GM12864 (cell line): ENCODE measurements at regions not wholly inside any gene's neighbourhood (a gene's known extent, or its start where the extent isn't known, plus 50 kb on each side); places are given as distances from the start of the nearest gene placed in this dataset.
A peak's percentile ranks its signal among the peaks of the same experiment; 100 is the strongest.
"Not testable (repeated sequence)": the region's sequence is repeated elsewhere in the genome, so short reads cannot be mapped to it uniquely, and the experiment has no call there.

Experiments used
- DNase-seq: peaks from one replicate; pipeline ENCODE4 v3.0.0-alpha.2; 2011; ENCODE audit warnings: low read depth
- H3K4me3 ChIP-seq: 2 replicates; pipeline ENCODE4 v1.5.1; 2011; ENCODE audit warnings: mild to moderate bottlenecking, low read depth, low read length, control low read depth
- CTCF ChIP-seq: IDR thresholded peaks from 2 replicates; pipeline ENCODE4 v1.5.1; 2011; ENCODE audit warnings: low read depth, mild to moderate bottlenecking, moderate library complexity, low read length, control low read depth, inconsistent platforms; ENCODE audit errors: missing control alignments

- no peak for TF ChIP-seq CTCF
- no peak for DNase-seq
Observed at GRCh38 chr14:82689948-82690347, 1156.3 kb upstream of the SEL1L start.

GRCh38 chr14:82691191-82691590 is 1157.5 kb upstream of the SEL1L start:
- DNase-seq, H3K4me3 ChIP-seq: not testable (repeated sequence)

More at GRCh38 chr14:82689948-82690347, 1156.3 kb upstream of the SEL1L start:
- no peak overlapping the region for H3K4me3 ChIP-seq

- no peak overlapping the region for H3K4me3 ChIP-seq
- no peak for DNase-seq
Observed at GRCh38 chr14:82694820-82695219, 1161.2 kb upstream of the SEL1L start.

GRCh38 chr14:82704218-82704617 is 1170.6 kb upstream of the SEL1L start:
- no peak for DNase-seq
- no peak for TF ChIP-seq CTCF

More at GRCh38 chr14:82694820-82695219, 1161.2 kb upstream of the SEL1L start:
- no peak for TF ChIP-seq CTCF

GRCh38 chr14:82710267-82710841 is 1176.7 kb upstream of the SEL1L start:
- TF ChIP-seq CTCF: peak; percentile 81
- H3K4me3 ChIP-seq: no peak overlapping the region
- DNase-seq: peak; percentile 10

More at GRCh38 chr14:82704218-82704617, 1170.6 kb upstream of the SEL1L start:
- no peak overlapping the region for H3K4me3 ChIP-seq

- no peak for TF ChIP-seq CTCF
- DNase-seq: no peak
- no peak overlapping the region for H3K4me3 ChIP-seq
Observed at GRCh38 chr14:82719617-82720016, 1186.0 kb upstream of the SEL1L start.

GRCh38 chr14:82720431-82720830 is 1186.8 kb upstream of the SEL1L start:
- DNase-seq: no peak
- H3K4me3 ChIP-seq: no peak overlapping the region
- no peak for TF ChIP-seq CTCF
